HepG2 (cell line): ENCODE measurements at regions not wholly inside any gene's neighbourhood (a gene's known extent, or its start where the extent isn't known, plus 50 kb on each side); places are given as distances from the start of the nearest gene placed in this dataset.
A peak's percentile ranks its signal among the peaks of the same experiment; 100 is the strongest.

Source experiments
- ATAC-seq: fragments of 200-7000 bp; cut with Tn5 transposase; 3 replicates; pipeline ENCODE4 v1.9.1; 2020; ENCODE audit warnings: mild to moderate bottlenecking, moderate library complexity
- BruUV-seq: library from RNA; stranded (reverse); fragments of 400-500 nt; replicated peaks from 2 replicates; lab custom pipeline; 2021; lab: Mats Ljungman, UMichigan
- CTCF ChIA-PET: fragments of 300-600 bp; formaldehyde crosslinking; extraction: SDS; loops from one replicate; lab custom pipeline; 2021; ENCODE audit warnings: low total read pairs, inconsistent platforms, low intra/inter-chr PET ratio; lab: Yijun Ruan, JAX
- POLR2A ChIA-PET: fragments of 350-600 bp; sonication (Branson Sonifier 250); formaldehyde crosslinking; loops from one replicate; lab custom pipeline; 2020; ENCODE audit warnings: antibody characterized with exemption, inconsistent platforms; lab: Yijun Ruan, JAX
- DNase-seq: peaks from one replicate; pipeline ENCODE4 v3.0.0-alpha.2; 2015; ENCODE audit warnings: low spot score
- FAIRE-seq: peaks from 3 replicates; lab custom pipeline; 2011; peaks lifted over from hg19 to GRCh38; lab: Jason Lieb, UNC
- H2AFZ ChIP-seq: one replicate; pipeline ENCODE4 v1.6.1; 2011; ENCODE audit warnings: low read length, inconsistent platforms
- H3K27ac ChIP-seq: fragments of 300-600 bp; 3 replicates; pipeline ENCODE4 v1.8.0; 2011; ENCODE audit warnings: mixed run types, mild to moderate bottlenecking, mixed read lengths, low read length, inconsistent platforms; ENCODE audit not compliant: insufficient read depth; ENCODE audit errors: extremely low read length
- H3K27me3 ChIP-seq, 2 experiments: fragments of 200-600 bp in 1 of 2; 2 replicates in 1 of 2; 3 replicates in 1 of 2; pipeline versions ENCODE4 v1.6.0 to v1.8.0; 2011; ENCODE audit warnings: low read length in 2 of 2, mild to moderate bottlenecking in 2 of 2, moderate library complexity in 2 of 2, inconsistent platforms in 1 of 2; ENCODE audit not compliant: insufficient read depth in 2 of 2, control insufficient read depth in 1 of 2
- H3K36me3 ChIP-seq, 2 experiments: fragments of 200-600 bp in 1 of 2; replicated peaks in 1 of 2; 2 replicates in 1 of 2; 3 replicates in 1 of 2; pipeline versions ENCODE4 v1.5.1 to v1.8.0; 2011; ENCODE audit warnings: low read length in 2 of 2, inconsistent platforms in 1 of 2; ENCODE audit not compliant: insufficient read depth in 2 of 2, control insufficient read depth in 1 of 2
- H3K4me1 ChIP-seq: 2 replicates; pipeline ENCODE4 v1.5.1; 2012; ENCODE audit warnings: low read length, inconsistent platforms; ENCODE audit not compliant: insufficient read depth
- H3K4me2 ChIP-seq: 2 replicates; pipeline ENCODE4 v1.6.0; 2011; ENCODE audit warnings: low read depth, low read length, inconsistent platforms
- H3K4me3 ChIP-seq, 3 experiments: fragments of 200-600 bp in 1 of 3; sonication (generic), shearing (Covaris generic) in 1 of 3; replicated peaks in 1 of 3; 2 replicates each; pipeline ENCODE4 v1.5.1; 2011 to 2016; ENCODE audit warnings: low read length in 3 of 3, inconsistent platforms in 2 of 3, low read depth in 2 of 3, mild to moderate bottlenecking in 2 of 3, control low read depth in 1 of 3, mixed read lengths in 1 of 3; ENCODE audit not compliant: insufficient read depth in 1 of 3
- H3K79me2 ChIP-seq: one replicate; pipeline ENCODE4 v1.6.1; 2011; ENCODE audit warnings: low read length, inconsistent platforms; ENCODE audit not compliant: insufficient read depth
- H3K9ac ChIP-seq: 2 replicates; pipeline ENCODE4 v1.6.0; 2011; ENCODE audit warnings: mild to moderate bottlenecking, low read depth, low read length, inconsistent platforms; ENCODE audit not compliant: insufficient read depth
- H3K9me3 ChIP-seq: 2 replicates; pipeline ENCODE4 v1.5.1; 2012; ENCODE audit warnings: mild to moderate bottlenecking, low read length
- H4K20me1 ChIP-seq: 2 replicates; pipeline ENCODE4 v1.6.0; 2011; ENCODE audit warnings: inconsistent platforms, mild to moderate bottlenecking, low read length, moderate library complexity; ENCODE audit not compliant: insufficient read depth
- ARID2 ChIP-seq: sonication (generic); formaldehyde crosslinking; IDR thresholded peaks from 2 replicates; pipeline ENCODE4 v1.8.1; 2022; ENCODE audit warnings: mild to moderate bottlenecking, missing genetic modification reagents, borderline replicate concordance
- ASH2L ChIP-seq: fragments of 300-600, 200-600 bp; sonication (generic); IDR thresholded peaks from 2 replicates; pipeline ENCODE4 v1.7.0; 2017; ENCODE audit warnings: low read depth, mild to moderate bottlenecking, moderate library complexity, mixed read lengths, low read length; ENCODE audit not compliant: insufficient read length
- ETS1 ChIP-seq: sonication (generic); formaldehyde crosslinking; IDR thresholded peaks from 2 replicates; pipeline ENCODE4 v1.4.0; 2020; ENCODE audit warnings: missing genetic modification reagents
- FOXJ3 ChIP-seq: sonication (generic); formaldehyde crosslinking; IDR thresholded peaks from 2 replicates; pipeline ENCODE4 v1.4.0; 2020; ENCODE audit warnings: missing genetic modification reagents, mild to moderate bottlenecking, borderline replicate concordance
- MNT ChIP-seq: fragments of 450-650 bp; IDR thresholded peaks from 2 replicates; pipeline ENCODE4 v1.6.1; 2016
- WGBS: methylation state at CpG from one replicate; pipeline ENCODE4 v1.1.6; 2017; ENCODE audit warnings: low lambda C conversion rate; 5-methylcytosine and 5-hydroxymethylcytosine counted together
- in situ Hi-C: cut with HindIII; loops from 2 replicates; pipeline ENCODE4 v1.10.0; 2017; ENCODE audit warnings: low pct_unique_long_range_greater_than_20kb; ENCODE audit not compliant: extremely low pct_ligation_motif_present
- intact Hi-C: fragments of 100-400 bp; cut with micrococcal nuclease; formaldehyde crosslinking; loops from one replicate; pipeline ENCODE4 v1.10.0; 2022; ENCODE audit not compliant: unreplicated experiment

GRCh38 chr2:107267086-107267485 lies 381.1 kb upstream of the ST6GAL2 start:
- no peak overlapping the region for H3K4me2 ChIP-seq
- DNase-seq = no peak
- H3K79me2 ChIP-seq = no peaks in the 10 kb centered on the region
- ChIA-PET POLR2A (no interaction called here), CTCF (no interaction called here)
- BruUV-seq = no TSS peak
- H3K27me3 ChIP-seq = no peaks in the 10 kb centered on the region
- no peaks in the 10 kb centered on the region for H4K20me1 ChIP-seq
- H3K4me3 ChIP-seq = no peak overlapping the region
- no peaks in the 10 kb centered on the region for H3K9me3 ChIP-seq
- no peaks in the 10 kb centered on the region for H3K36me3 ChIP-seq
- intact Hi-C loops (no loop called here), in situ Hi-C loops (no loop called here)
- no peaks in the 10 kb centered on the region for H3K4me1 ChIP-seq
- TF ChIP-seq MNT (0 out of 2 replicates have a peak, but pooled peaks have one; percentile 21), ASH2L (no peak)
- H2AFZ ChIP-seq = no peak overlapping the region
- WGBS = 0% methylated on average over 3 of the region's 3 CpGs
- no peak for ATAC-seq
- H3K9ac ChIP-seq = no peak overlapping the region
- no peak for FAIRE-seq
- no peak overlapping the region for H3K27ac ChIP-seq

GRCh38 chr2:107276034-107276433 lies 390.1 kb upstream of the ST6GAL2 start:
- ATAC-seq (no peak), DNase-seq (no peak), FAIRE-seq (no peak)
- TF ChIP-seq FOXJ3 (CRISPR knock-in tag) (no peak), ETS1 (CRISPR knock-in tag) (no peak), ARID2 (CRISPR knock-in tag) (no peak)
- CTCF ChIA-PET = no interaction called here
- no peaks in the 10 kb centered on the region for H3K9me3 ChIP-seq
- in situ Hi-C loops = no loop called here
- POLR2A ChIA-PET = no interaction called here
- no peak overlapping the region for H3K4me3 ChIP-seq
- no peaks in the 10 kb centered on the region for H4K20me1 ChIP-seq
- H3K79me2 ChIP-seq = no peaks in the 10 kb centered on the region
- 0% methylated on average over 2 of the region's 2 CpGs for WGBS
- H3K36me3 ChIP-seq = no peaks in the 10 kb centered on the region
- intact Hi-C loops = no loop called here
- no peak overlapping the region for H3K27ac ChIP-seq
- no peak overlapping the region for H3K9ac ChIP-seq
- H3K4me1 ChIP-seq = no peaks in the 10 kb centered on the region
- no peak overlapping the region for H3K4me2 ChIP-seq
- no TSS peak for BruUV-seq
- H2AFZ ChIP-seq = no peak overlapping the region
- H3K27me3 ChIP-seq = peaks cover 0 to 1% of the 10 kb centered on the region in 2 experiments; a peak in 1 of 5 replicates
